ENCODE measurements at regions not wholly inside any gene's neighbourhood (a gene's known extent, or its start where the extent isn't known, plus 50 kb on each side); places are given as distances from the start of the nearest gene placed in this dataset.

DNA sequence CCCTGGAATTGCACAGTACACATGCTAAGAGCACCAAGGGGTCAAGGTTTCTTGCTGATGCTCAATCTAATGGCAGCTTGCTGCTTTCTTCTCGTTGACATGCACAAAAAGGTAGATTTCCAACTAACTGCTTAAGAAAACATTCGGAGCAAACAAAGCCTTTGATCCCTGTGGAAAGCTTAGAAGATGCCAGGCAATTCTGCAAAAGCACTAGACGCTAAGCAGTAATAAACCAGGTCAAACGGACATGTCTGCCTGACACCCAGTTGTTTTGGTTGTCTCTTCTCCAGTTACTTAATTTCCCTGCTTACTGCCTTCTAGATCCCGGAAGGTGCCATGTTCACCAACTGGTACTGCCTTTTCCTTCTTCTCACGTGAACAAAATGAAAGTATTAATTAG is 100.5 kb upstream of the TMCC3 start:
- TF ChIP-seq, protein P1, sequence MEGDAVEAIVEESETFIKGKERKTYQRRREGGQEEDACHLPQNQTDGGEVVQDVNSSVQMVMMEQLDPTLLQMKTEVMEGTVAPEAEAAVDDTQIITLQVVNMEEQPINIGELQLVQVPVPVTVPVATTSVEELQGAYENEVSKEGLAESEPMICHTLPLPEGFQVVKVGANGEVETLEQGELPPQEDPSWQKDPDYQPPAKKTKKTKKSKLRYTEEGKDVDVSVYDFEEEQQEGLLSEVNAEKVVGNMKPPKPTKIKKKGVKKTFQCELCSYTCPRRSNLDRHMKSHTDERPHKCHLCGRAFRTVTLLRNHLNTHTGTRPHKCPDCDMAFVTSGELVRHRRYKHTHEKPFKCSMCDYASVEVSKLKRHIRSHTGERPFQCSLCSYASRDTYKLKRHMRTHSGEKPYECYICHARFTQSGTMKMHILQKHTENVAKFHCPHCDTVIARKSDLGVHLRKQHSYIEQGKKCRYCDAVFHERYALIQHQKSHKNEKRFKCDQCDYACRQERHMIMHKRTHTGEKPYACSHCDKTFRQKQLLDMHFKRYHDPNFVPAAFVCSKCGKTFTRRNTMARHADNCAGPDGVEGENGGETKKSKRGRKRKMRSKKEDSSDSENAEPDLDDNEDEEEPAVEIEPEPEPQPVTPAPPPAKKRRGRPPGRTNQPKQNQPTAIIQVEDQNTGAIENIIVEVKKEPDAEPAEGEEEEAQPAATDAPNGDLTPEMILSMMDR (IDR thresholded peaks at IDR 0.05; ENCODE audit: poor library complexity, severe bottlenecking), result no peak
- TF ChIP-seq EZH2 (IDR thresholded peaks at IDR 0.05; ENCODE audit: borderline replicate concordance, insufficient read depth, low read length, poor library complexity, severe bottlenecking) (no peak), EP300 (conservative IDR thresholded peaks at IDR 0.05; ENCODE audit: poor library complexity, severe bottlenecking) (no peak), POLR2AphosphoS5 (IDR thresholded peaks at IDR 0.05) (no peak), RAD21 (conservative IDR thresholded peaks at IDR 0.05) (no peak), MXI1 (conservative IDR thresholded peaks at IDR 0.05; ENCODE audit: poor library complexity, severe bottlenecking) (no peak), TAF1 (IDR thresholded peaks at IDR 0.05; ENCODE audit: low read depth) (no peak), SMC3 (conservative IDR thresholded peaks at IDR 0.05; ENCODE audit: poor library complexity) (no peak)
- TF ChIP-seq, protein P2, sequence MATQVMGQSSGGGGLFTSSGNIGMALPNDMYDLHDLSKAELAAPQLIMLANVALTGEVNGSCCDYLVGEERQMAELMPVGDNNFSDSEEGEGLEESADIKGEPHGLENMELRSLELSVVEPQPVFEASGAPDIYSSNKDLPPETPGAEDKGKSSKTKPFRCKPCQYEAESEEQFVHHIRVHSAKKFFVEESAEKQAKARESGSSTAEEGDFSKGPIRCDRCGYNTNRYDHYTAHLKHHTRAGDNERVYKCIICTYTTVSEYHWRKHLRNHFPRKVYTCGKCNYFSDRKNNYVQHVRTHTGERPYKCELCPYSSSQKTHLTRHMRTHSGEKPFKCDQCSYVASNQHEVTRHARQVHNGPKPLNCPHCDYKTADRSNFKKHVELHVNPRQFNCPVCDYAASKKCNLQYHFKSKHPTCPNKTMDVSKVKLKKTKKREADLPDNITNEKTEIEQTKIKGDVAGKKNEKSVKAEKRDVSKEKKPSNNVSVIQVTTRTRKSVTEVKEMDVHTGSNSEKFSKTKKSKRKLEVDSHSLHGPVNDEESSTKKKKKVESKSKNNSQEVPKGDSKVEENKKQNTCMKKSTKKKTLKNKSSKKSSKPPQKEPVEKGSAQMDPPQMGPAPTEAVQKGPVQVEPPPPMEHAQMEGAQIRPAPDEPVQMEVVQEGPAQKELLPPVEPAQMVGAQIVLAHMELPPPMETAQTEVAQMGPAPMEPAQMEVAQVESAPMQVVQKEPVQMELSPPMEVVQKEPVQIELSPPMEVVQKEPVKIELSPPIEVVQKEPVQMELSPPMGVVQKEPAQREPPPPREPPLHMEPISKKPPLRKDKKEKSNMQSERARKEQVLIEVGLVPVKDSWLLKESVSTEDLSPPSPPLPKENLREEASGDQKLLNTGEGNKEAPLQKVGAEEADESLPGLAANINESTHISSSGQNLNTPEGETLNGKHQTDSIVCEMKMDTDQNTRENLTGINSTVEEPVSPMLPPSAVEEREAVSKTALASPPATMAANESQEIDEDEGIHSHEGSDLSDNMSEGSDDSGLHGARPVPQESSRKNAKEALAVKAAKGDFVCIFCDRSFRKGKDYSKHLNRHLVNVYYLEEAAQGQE (IDR thresholded peaks at IDR 0.05; ENCODE audit: borderline replicate concordance), result no peak
